Lower leg skin (tissue), 4 donors: ENCODE measurements at regions not wholly inside any gene's neighbourhood (a gene's known extent, or its start where the extent isn't known, plus 50 kb on each side); places are given as distances from the start of the nearest gene placed in this dataset.

Experiments used
- DNase-seq, 2 donors: peaks; one replicate each; pipeline ENCODE4 v3.0.0-alpha.2; 2019; ENCODE audit warnings: low spot score in 2 of 2
- H3K4me3 ChIP-seq: fragments of 200-600 bp; sonication (generic); 2 replicates; pipeline ENCODE4 v1.5.1; 2017; ENCODE audit warnings: mild to moderate bottlenecking, low read depth; ENCODE audit not compliant: poor library complexity, severe bottlenecking
- POLR2A ChIP-seq, 2 donors: fragments of 450-650 bp; IDR thresholded peaks; one replicate each; pipeline ENCODE4 v1.6.1; 2016 to 2017; ENCODE audit warnings: antibody characterized with exemption in 2 of 2, mild to moderate bottlenecking in 1 of 2, moderate library complexity in 1 of 2
- WGBS, 2 donors: methylation state at CpG; one replicate each; pipeline ENCODE4 v1.1.5; 2018; 5-methylcytosine and 5-hydroxymethylcytosine counted together
- intact Hi-C: fragments of 100-400 bp; cut with DNase I; formaldehyde crosslinking; loops from one replicate; pipeline ENCODE4 v1.15.0; 2023; ENCODE audit warnings: low total_unique reads
- TF ChIP-seq, protein P1 (sequence below), 3 donors: fragments of 450-650 bp; IDR thresholded peaks; one replicate each; pipeline ENCODE4 v1.5.1; 2016; ENCODE audit warnings: antibody characterized with exemption in 3 of 3, mild to moderate bottlenecking in 3 of 3, moderate library complexity in 2 of 3

DNA sequence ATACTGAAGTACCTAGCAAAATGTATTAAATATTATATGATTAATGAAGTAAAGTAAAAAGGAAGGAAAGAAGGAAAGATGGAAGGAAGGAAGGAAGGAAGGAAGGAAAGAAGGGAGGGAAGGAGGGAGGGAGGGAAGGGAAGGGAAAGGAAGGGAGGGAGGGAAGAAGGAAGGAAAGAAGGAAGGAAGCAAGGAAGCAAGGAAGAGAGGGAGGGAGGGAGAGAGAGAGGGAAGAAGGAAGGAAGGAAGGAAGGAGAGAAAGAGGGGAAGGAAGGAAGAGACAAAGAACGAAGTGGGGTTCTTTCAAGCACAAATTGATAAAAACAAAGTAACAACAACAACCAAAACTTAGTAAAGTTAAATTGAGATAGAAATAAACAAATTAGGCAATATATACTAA lies 622.3 kb upstream of the ADGRB3 start:
- no peak overlapping the region for H3K4me3 ChIP-seq
- intact Hi-C loops: no loop called here
- no peak for TF ChIP-seq POLR2A (IDR thresholded peaks at IDR 0.05)
- TF ChIP-seq, protein P1, sequence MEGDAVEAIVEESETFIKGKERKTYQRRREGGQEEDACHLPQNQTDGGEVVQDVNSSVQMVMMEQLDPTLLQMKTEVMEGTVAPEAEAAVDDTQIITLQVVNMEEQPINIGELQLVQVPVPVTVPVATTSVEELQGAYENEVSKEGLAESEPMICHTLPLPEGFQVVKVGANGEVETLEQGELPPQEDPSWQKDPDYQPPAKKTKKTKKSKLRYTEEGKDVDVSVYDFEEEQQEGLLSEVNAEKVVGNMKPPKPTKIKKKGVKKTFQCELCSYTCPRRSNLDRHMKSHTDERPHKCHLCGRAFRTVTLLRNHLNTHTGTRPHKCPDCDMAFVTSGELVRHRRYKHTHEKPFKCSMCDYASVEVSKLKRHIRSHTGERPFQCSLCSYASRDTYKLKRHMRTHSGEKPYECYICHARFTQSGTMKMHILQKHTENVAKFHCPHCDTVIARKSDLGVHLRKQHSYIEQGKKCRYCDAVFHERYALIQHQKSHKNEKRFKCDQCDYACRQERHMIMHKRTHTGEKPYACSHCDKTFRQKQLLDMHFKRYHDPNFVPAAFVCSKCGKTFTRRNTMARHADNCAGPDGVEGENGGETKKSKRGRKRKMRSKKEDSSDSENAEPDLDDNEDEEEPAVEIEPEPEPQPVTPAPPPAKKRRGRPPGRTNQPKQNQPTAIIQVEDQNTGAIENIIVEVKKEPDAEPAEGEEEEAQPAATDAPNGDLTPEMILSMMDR (IDR thresholded peaks at IDR 0.05): no peak
- DNase-seq: no peak
- WGBS, 2 donors: 79 to 90% methylated on average over 1 of the region's 1 CpG

DNA sequence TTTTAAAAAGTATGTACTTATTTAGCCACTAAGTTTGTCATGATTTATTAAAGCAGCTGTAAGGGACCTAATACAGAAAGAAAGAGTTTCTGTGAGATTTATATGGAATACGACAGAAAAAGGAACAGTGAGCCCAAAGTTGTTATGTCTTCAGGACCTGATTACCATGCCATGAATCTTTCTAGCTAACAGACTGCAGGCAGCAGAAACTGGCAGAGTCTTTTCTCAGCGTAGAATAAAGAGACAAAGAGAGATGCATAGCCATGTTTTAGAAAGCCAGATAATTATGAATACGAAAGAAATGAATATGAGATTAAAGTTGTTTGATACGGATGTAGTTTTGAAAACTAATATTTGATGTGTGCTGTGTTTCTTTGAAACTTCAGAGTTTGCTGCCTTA lies 624.1 kb upstream of the ADGRB3 start:
- intact Hi-C loops: no loop called here
- 66 to 71% methylated on average over 4 of the region's 4 CpGs for WGBS, 2 donors
- DNase-seq: no peak
- no peak overlapping the region for H3K4me3 ChIP-seq
- TF ChIP-seq POLR2A (IDR thresholded peaks at IDR 0.05): no peak

DNA sequence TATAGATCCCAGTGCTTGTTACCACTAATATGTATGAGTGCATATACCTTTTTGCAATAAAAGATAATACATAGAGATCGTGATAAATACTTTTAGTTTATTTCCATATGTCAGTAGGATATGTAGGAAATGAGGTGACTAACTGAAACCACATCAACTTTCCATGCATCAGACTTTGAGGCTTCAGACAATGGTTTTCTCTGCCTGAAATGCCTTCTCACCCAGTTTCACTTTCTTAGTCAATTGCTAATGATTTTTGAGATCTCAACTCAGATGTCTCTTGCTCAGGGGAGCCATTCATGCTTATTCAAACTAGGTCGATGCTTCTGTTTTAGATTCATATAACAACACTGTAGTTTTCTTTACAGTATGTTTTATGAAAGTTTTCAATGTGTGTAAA lies 626.6 kb upstream of the ADGRB3 start:
- WGBS, 2 donors: 61 to 65% methylated on average over 2 of the region's 2 CpGs
- intact Hi-C loops: no loop called here
- no peak overlapping the region for H3K4me3 ChIP-seq
- TF ChIP-seq POLR2A (IDR thresholded peaks at IDR 0.05): no peak
- TF ChIP-seq, protein P1 (IDR thresholded peaks at IDR 0.05): no peak
- DNase-seq: no peak

DNA sequence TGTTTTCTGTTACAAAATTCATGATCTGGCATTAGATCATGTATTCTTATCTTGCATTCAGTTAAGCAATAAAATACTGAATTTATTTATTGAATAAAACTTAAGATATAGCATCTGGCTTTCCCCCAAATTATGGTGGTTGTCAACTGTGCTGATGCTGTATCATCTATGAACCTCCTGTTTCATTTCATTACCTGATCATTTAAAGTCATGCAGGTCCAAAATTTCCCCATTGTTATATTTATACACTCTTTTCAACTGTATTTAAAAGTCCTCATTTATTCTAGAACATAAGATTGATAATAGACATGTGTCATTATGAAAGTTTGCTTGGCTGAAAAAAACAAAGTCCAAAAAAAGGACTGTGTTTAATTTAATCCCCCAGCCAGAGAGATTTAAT lies 627.4 kb upstream of the ADGRB3 start:
- intact Hi-C loops: no loop called here
- TF ChIP-seq, protein P1 (IDR thresholded peaks at IDR 0.05): no peak
- TF ChIP-seq POLR2A (IDR thresholded peaks at IDR 0.05): no peak
- DNase-seq: no peak
- no peak overlapping the region for H3K4me3 ChIP-seq

DNA sequence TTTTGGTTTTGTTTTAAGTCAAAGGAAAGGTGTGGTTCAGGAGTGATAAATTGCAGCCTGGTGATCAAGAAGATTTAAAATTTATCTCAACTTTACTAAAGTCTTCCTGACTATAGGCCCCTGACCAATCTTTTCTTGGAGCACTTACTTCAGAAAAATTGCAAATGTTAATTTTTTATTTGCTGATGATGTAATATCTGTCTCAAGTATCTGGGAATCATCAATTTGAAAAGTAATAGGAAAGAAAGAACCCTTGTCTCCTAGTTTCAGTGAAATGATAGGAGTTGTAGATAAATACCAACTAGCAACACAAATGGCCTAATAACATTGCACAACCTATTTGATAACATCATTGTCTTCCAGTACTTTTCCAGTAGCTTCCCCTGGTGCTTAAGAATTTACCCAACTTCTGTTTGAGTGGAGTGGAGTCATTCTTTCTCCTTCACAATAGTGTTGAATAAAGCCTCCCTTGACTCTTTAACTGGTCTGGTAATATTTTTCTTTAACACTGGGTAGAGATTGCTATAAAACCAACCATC lies 648.3 kb upstream of the ADGRB3 start:
- no peak overlapping the region for H3K4me3 ChIP-seq
- no peak for DNase-seq
- intact Hi-C loops: no loop called here
- TF ChIP-seq, protein P1 (IDR thresholded peaks at IDR 0.05): no peak
- TF ChIP-seq POLR2A (IDR thresholded peaks at IDR 0.05): no peak

DNA sequence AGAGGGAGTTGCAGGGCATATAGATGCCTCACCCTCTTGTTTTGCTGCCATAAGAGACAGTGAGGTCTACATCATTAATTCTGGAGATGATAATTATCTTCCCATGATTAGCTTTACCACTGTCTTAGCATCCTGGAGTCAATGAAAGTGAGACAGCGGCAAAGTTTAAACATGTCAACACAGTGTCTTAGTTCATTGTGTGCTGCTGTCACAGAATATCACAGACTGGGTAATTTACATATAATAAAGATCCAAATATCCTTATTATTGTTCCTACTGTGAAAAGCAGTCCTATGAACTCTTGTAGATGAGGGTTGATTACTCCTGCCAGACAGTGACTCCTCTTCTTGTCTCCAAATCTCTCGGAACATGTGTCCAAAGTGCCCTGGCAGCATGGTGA lies 658.6 kb upstream of the ADGRB3 start:
- DNase-seq: no peak
- 94 to 95% methylated on average over 2 of the region's 2 CpGs for WGBS, 2 donors
- TF ChIP-seq, protein P1 (IDR thresholded peaks at IDR 0.05): no peak
- TF ChIP-seq POLR2A (IDR thresholded peaks at IDR 0.05): no peak
- intact Hi-C loops: no loop called here
- H3K4me3 ChIP-seq: no peak overlapping the region
